Uterus (tissue), 2 donors: ENCODE measurements at regions not wholly inside any gene's neighbourhood (a gene's known extent, or its start where the extent isn't known, plus 50 kb on each side); places are given as distances from the start of the nearest gene placed in this dataset.

Source experiments
- POLR2A ChIP-seq, 2 donors: fragments of 450-650 bp; IDR thresholded peaks; one replicate each; pipeline ENCODE4 v1.6.1; 2016; ENCODE audit warnings: antibody characterized with exemption in 2 of 2, mild to moderate bottlenecking in 1 of 2, moderate library complexity in 1 of 2
- TF ChIP-seq, protein P1 (sequence below), 4 experiments: fragments of 200-600 bp in 2 of 4; fragments of 450-650 bp in 2 of 4; sonication (generic) in 2 of 4; IDR thresholded peaks; one replicate each; pipeline ENCODE4 v1.5.1; 2016 to 2019; ENCODE audit warnings: antibody characterized with exemption in 4 of 4, mild to moderate bottlenecking in 2 of 4, moderate library complexity in 1 of 4

GRCh38 chr5:62690421-62690820, 111.8 kb downstream of the LRRC70 start:
- TF ChIP-seq, protein P1, sequence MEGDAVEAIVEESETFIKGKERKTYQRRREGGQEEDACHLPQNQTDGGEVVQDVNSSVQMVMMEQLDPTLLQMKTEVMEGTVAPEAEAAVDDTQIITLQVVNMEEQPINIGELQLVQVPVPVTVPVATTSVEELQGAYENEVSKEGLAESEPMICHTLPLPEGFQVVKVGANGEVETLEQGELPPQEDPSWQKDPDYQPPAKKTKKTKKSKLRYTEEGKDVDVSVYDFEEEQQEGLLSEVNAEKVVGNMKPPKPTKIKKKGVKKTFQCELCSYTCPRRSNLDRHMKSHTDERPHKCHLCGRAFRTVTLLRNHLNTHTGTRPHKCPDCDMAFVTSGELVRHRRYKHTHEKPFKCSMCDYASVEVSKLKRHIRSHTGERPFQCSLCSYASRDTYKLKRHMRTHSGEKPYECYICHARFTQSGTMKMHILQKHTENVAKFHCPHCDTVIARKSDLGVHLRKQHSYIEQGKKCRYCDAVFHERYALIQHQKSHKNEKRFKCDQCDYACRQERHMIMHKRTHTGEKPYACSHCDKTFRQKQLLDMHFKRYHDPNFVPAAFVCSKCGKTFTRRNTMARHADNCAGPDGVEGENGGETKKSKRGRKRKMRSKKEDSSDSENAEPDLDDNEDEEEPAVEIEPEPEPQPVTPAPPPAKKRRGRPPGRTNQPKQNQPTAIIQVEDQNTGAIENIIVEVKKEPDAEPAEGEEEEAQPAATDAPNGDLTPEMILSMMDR (IDR thresholded peaks at IDR 0.05): no peak
- TF ChIP-seq POLR2A (IDR thresholded peaks at IDR 0.05): no peak
